PC-9 (cell line): ENCODE measurements at regions not wholly inside any gene's neighbourhood (a gene's known extent, or its start where the extent isn't known, plus 50 kb on each side); places are given as distances from the start of the nearest gene placed in this dataset.

ENCODE experiments used
- BruUV-seq: library from RNA; stranded (reverse); fragments of 400-500 nt; replicated peaks from 2 replicates; lab custom pipeline; 2021; lab: Mats Ljungman, UMichigan
- CTCF ChIA-PET: fragments of 300-600 bp; sonication (Branson Sonifier 250); formaldehyde crosslinking; loops from one replicate; lab custom pipeline; 2022; ENCODE audit warnings: antibody characterized with exemption; lab: Charles Lee
- POLR2A ChIA-PET: fragments of 300-600 bp; sonication (Branson Sonifier 250); formaldehyde crosslinking; loops from one replicate; lab custom pipeline; 2022; ENCODE audit warnings: antibody characterized with exemption; ENCODE audit not compliant: unreplicated experiment; lab: Charles Lee
- DNase-seq, 2 experiments: peaks; one replicate each; pipeline versions ENCODE4 v3.0.0 to v3.0.0-alpha.2; 2015 to 2022; ENCODE audit warnings: mixed read lengths in 1 of 2
- H2AFZ ChIP-seq: fragments of 200-600 bp; sonication (generic); 2 replicates; pipeline ENCODE4 v1.8.1; 2017; ENCODE audit warnings: antibody characterized with exemption
- H3F3A ChIP-seq: fragments of 200-600 bp; sonication (generic); 2 replicates; pipeline ENCODE4 v1.8.1; 2017; ENCODE audit warnings: antibody characterized with exemption, mild to moderate bottlenecking, low read depth; ENCODE audit not compliant: insufficient read depth
- H3K27ac ChIP-seq: fragments of 200-600 bp; sonication (generic); 2 replicates; pipeline ENCODE4 v1.6.1; 2016; ENCODE audit warnings: mixed run types
- H3K27me3 ChIP-seq: fragments of 200-600 bp; sonication (generic); 2 replicates; pipeline ENCODE4 v1.6.1; 2016; ENCODE audit warnings: low read depth, mixed run types; ENCODE audit not compliant: insufficient read depth
- H3K36me3 ChIP-seq: fragments of 200-600 bp; sonication (generic); 2 replicates; pipeline ENCODE4 v1.6.1; 2016; ENCODE audit warnings: low read depth, mixed run types
- H3K4me1 ChIP-seq: fragments of 200-600 bp; sonication (generic); replicated peaks from 2 replicates; pipeline ENCODE4 v1.6.1; 2016; ENCODE audit warnings: mixed run types; ENCODE audit not compliant: insufficient read depth
- H3K4me2 ChIP-seq: fragments of 200-600 bp; sonication (generic); 2 replicates; pipeline ENCODE4 v1.6.1; 2017; ENCODE audit warnings: mixed run types
- H3K4me3 ChIP-seq: fragments of 200-600 bp; sonication (generic); 2 replicates; pipeline ENCODE4 v1.6.1; 2016; ENCODE audit warnings: mixed run types
- H3K79me2 ChIP-seq: fragments of 200-600 bp; sonication (generic); 2 replicates; pipeline ENCODE4 v1.6.1; 2017; ENCODE audit warnings: low read depth, mixed run types
- H3K9me2 ChIP-seq: fragments of 200-600 bp; sonication (generic); 2 replicates; pipeline ENCODE4 v1.8.1; 2017; ENCODE audit warnings: mild to moderate bottlenecking; ENCODE audit not compliant: insufficient read depth
- H3K9me3 ChIP-seq: fragments of 200-600 bp; sonication (generic); 2 replicates; pipeline ENCODE4 v1.8.1; 2016; ENCODE audit warnings: low read depth; ENCODE audit not compliant: insufficient read depth
- H4K20me1 ChIP-seq: fragments of 200-600 bp; sonication (generic); 2 replicates; pipeline ENCODE4 v1.8.1; 2017; ENCODE audit not compliant: insufficient read depth
- CTCF ChIP-seq: fragments of 200-600 bp; sonication (generic); conservative IDR thresholded peaks from 2 replicates; pipeline ENCODE4 v1.6.1; 2017; ENCODE audit warnings: mixed run types, antibody characterized with exemption, mild to moderate bottlenecking, moderate library complexity
- EZH2 ChIP-seq: fragments of 200-600 bp; sonication (generic); IDR thresholded peaks from 2 replicates; pipeline ENCODE4 v1.8.0; 2017; ENCODE audit warnings: antibody characterized with exemption, low read depth
- intact Hi-C: fragments of 100-400 bp; cut with micrococcal nuclease; formaldehyde crosslinking; loops from one replicate; pipeline ENCODE4 v1.10.0; 2022; ENCODE audit not compliant: unreplicated experiment

GRCh38 chr5:87137283-87137682 lies 130.4 kb upstream of the RASA1 start:
- intact Hi-C loops, result no loop called here
- H3K4me2 ChIP-seq, result no peak overlapping the region
- H3K4me3 ChIP-seq, result no peak overlapping the region
- no peak overlapping the region for H3K27ac ChIP-seq
- TF ChIP-seq CTCF (no peak), EZH2 (no peak)
- no peaks in the 10 kb centered on the region for H3K4me1 ChIP-seq
- H3K79me2 ChIP-seq, result no peaks in the 10 kb centered on the region
- no peaks in the 10 kb centered on the region for H4K20me1 ChIP-seq
- no peak overlapping the region for H2AFZ ChIP-seq
- no peak for DNase-seq
- H3K27me3 ChIP-seq, result no peaks in the 10 kb centered on the region
- ChIA-PET CTCF (no interaction called here), POLR2A (no interaction called here)
- BruUV-seq, result no TSS peak
- H3K36me3 ChIP-seq, result no peaks in the 10 kb centered on the region
- no peaks in the 10 kb centered on the region for H3F3A ChIP-seq
- no peaks in the 10 kb centered on the region for H3K9me3 ChIP-seq
- no peaks in the 10 kb centered on the region; the same call in 1 of the 2 replicates for H3K9me2 ChIP-seq

GRCh38 chr5:87138091-87138805 lies 129.4 kb upstream of the RASA1 start:
- Histone ChIP-seq H3K9me2 (no peaks in the 10 kb centered on the region; the same call in 1 of the 2 replicates), H3K4me2 (no peak overlapping the region), H3F3A (no peaks in the 10 kb centered on the region), H3K4me1 (no peaks in the 10 kb centered on the region), H3K4me3 (no peak overlapping the region), H3K79me2 (no peaks in the 10 kb centered on the region), H3K27me3 (no peaks in the 10 kb centered on the region), H3K9me3 (no peaks in the 10 kb centered on the region), H3K36me3 (no peaks in the 10 kb centered on the region), H4K20me1 (no peaks in the 10 kb centered on the region), H2AFZ (no peak overlapping the region), H3K27ac (no peak overlapping the region)
- TF ChIP-seq EZH2 (no peak), CTCF (no peak)
- ChIA-PET CTCF (no interaction called here), POLR2A (interaction anchor here (0.6 kb wide), 1 partner anchor 51 kb away, joined by 3 read pairs; no protein-coding TSS in a partner anchor)
- intact Hi-C loops, result no loop called here
- no peak for DNase-seq
- no TSS peak for BruUV-seq

GRCh38 chr5:87139795-87140194 lies 127.9 kb upstream of the RASA1 start:
- CTCF ChIA-PET, result no interaction called here
- Histone ChIP-seq H3K4me2 (no peak overlapping the region), H3K36me3 (no peaks in the 10 kb centered on the region), H3K4me1 (no peaks in the 10 kb centered on the region), H4K20me1 (no peaks in the 10 kb centered on the region), H3F3A (no peaks in the 10 kb centered on the region), H3K4me3 (no peak overlapping the region), H3K9me2 (no peaks in the 10 kb centered on the region), H3K79me2 (no peaks in the 10 kb centered on the region), H3K27me3 (no peaks in the 10 kb centered on the region), H3K9me3 (no peaks in the 10 kb centered on the region), H2AFZ (no peak overlapping the region), H3K27ac (no peak overlapping the region)
- POLR2A ChIA-PET, result interaction anchor here (0.6 kb wide), 3 partner anchors 30 to 260 kb away, joined by 3 to 14 read pairs (median 3); no protein-coding TSS in a partner anchor
- DNase-seq, result no peak
- intact Hi-C loops, result no loop called here
- TF ChIP-seq EZH2 (no peak), CTCF (no peak)
- BruUV-seq, result no TSS peak
